Lung (tissue), 11 donors: ENCODE measurements at regions not wholly inside any gene's neighbourhood (a gene's known extent, or its start where the extent isn't known, plus 50 kb on each side); places are given as distances from the start of the nearest gene placed in this dataset.
A peak's percentile ranks its signal among the peaks of the same experiment; 100 is the strongest.

ENCODE experiments used
- ATAC-seq: fragments of 200-7000 bp; cut with Tn5 transposase; one replicate; pipeline ENCODE4 v1.9.1; 2020; ENCODE audit warnings: moderate number of reproducible peaks; ENCODE audit not compliant: insufficient read depth, low FRiP score
- DNase-seq, 3 donors: peaks; one replicate each; pipeline ENCODE4 v3.0.0-alpha.2; 2013 to 2017
- H3K27ac ChIP-seq, 2 donors: one replicate each; pipeline ENCODE4 v1.5.1; 2013; ENCODE audit warnings: mild to moderate bottlenecking in 2 of 2, moderate library complexity in 2 of 2, control low read depth in 1 of 2, inconsistent platforms in 1 of 2, low read depth in 1 of 2, low read length in 1 of 2
- H3K27me3 ChIP-seq, 3 donors: one replicate each; pipeline ENCODE4 v1.5.1; 2013; ENCODE audit warnings: low read length in 2 of 3; ENCODE audit not compliant: control insufficient read depth in 3 of 3, insufficient read depth in 3 of 3
- H3K36me3 ChIP-seq, 4 donors: one replicate each; pipeline ENCODE4 v1.5.1; 2013; ENCODE audit warnings: low read length in 4 of 4, mild to moderate bottlenecking in 1 of 4, moderate library complexity in 1 of 4; ENCODE audit not compliant: control insufficient read depth in 4 of 4, insufficient read depth in 4 of 4
- H3K4me1 ChIP-seq, 5 donors: one replicate each; pipeline ENCODE4 v1.5.1; 2013; ENCODE audit warnings: low read length in 5 of 5, mild to moderate bottlenecking in 2 of 5, moderate library complexity in 1 of 5; ENCODE audit not compliant: control insufficient read depth in 5 of 5, insufficient read depth in 5 of 5
- H3K4me3 ChIP-seq: one replicate; pipeline ENCODE4 v1.5.1; 2013; ENCODE audit warnings: mild to moderate bottlenecking, control low read depth, moderate library complexity
- H3K9ac ChIP-seq, 2 donors: one replicate each; pipeline ENCODE4 v1.5.1; 2013; ENCODE audit warnings: low read length in 2 of 2, control low read depth in 1 of 2; ENCODE audit not compliant: insufficient read depth in 1 of 2
- H3K9me3 ChIP-seq, 4 donors: one replicate each; pipeline ENCODE4 v1.5.1; 2013; ENCODE audit warnings: low read length in 3 of 4, mild to moderate bottlenecking in 1 of 4, moderate library complexity in 1 of 4; ENCODE audit not compliant: control insufficient read depth in 4 of 4, insufficient read depth in 3 of 4
- CTCF ChIP-seq: IDR thresholded peaks from 2 replicates; pipeline ENCODE4 v1.5.1; 2012; ENCODE audit warnings: mild to moderate bottlenecking; ENCODE audit errors: control extremely low read depth, extremely low read depth
- WGBS, 2 donors: extraction: QIAGEN DNeasy Blood & Tissue Kit; methylation state at CpG; one replicate each; pipeline ENCODE4 v1.1.7; 2013; 5-methylcytosine and 5-hydroxymethylcytosine counted together
- donor health status: control.
- donor health status: control.
- donor health status: Bipolar disorder and iron deficiency.
- donor health status: healthy.
- donor health status: DM: yes; HTN: yes; CAD: no.

DNA sequence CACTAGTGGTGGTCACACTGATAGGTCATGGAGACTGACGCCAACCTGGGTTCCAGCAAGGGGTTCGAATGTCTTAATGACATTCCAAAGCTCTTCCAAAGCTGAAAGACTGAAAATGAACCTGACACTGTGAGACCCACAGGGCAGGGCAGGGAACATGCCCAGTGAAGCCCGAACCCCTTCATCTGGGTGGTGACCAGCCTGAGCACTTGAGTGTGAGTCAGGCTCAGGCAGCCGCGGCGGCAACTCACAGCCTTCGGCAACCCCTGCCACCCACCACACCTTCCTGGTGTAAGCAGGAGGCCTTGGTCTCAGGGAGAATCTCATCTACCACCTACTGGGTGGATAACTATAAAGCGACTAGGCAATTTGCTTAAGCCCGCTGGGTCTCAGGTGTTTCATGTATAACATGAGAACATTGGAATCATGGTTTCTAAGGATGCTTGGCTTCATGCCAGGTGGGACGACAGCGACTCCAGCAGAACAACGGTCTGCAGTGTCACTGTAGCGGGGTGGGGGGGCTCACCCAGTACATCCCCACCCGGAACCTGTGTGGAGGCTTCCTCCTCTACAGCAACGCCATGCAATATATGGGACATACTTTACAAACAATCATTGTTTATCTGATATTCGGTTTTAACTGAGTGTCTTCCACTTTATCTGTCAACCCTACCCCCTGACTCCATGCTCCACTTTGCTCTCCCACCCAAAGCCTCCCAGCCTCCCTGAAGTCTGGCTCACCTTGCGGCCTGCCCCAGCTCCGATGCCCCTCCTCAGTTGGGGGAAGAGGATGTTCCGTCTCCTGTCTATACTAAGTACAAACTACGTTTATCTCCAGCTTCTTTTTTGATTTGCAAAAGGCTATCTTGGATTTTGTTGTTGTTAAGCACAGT, 125.0 kb upstream of the MEF2A start:
- TF ChIP-seq CTCF: no peak
- no peaks in the 10 kb centered on the region for H3K36me3 ChIP-seq
- H3K27me3 ChIP-seq: no peaks in the 10 kb centered on the region
- H3K27ac ChIP-seq: peak overlapping the region in 1 of 2 donors; percentile 64
- DNase-seq (peak in 1 of 3 donors; percentile 10), ATAC-seq (no peak)
- WGBS, 2 donors: 86 to 91% methylated on average over 20 of the region's 20 CpGs
- no peak overlapping the region for H3K9ac ChIP-seq
- H3K4me1 ChIP-seq: peaks cover 8 to 30% (median 14%) of the 10 kb centered on the region in 5 donors
- H3K4me3 ChIP-seq: no peak overlapping the region
- H3K9me3 ChIP-seq: no peaks in the 10 kb centered on the region

- no peak for ATAC-seq
- Histone ChIP-seq H3K9ac (no peak overlapping the region), H3K36me3 (no peaks in the 10 kb centered on the region), H3K4me1 (peaks cover 8 to 30% (median 14%) of the 10 kb centered on the region in 5 donors), H3K9me3 (no peaks in the 10 kb centered on the region), H3K27me3 (no peaks in the 10 kb centered on the region), H3K4me3 (no peak overlapping the region), H3K27ac (peak overlapping the region in 1 of 2 donors; percentile 64)
- TF ChIP-seq CTCF: no peak
- WGBS, 2 donors: 90 to 94% methylated on average over 6 of the region's 6 CpGs
- no peak for DNase-seq
These were observed 124.4 kb upstream of the MEF2A start for GRCh38 chr15:99441444-99441800.

GRCh38 chr15:99441871-99442251, 123.9 kb upstream of the MEF2A start:
- peaks cover 8 to 30% (median 14%) of the 10 kb centered on the region in 5 donors for H3K4me1 ChIP-seq
- no peaks in the 10 kb centered on the region for H3K9me3 ChIP-seq
- H3K36me3 ChIP-seq: no peaks in the 10 kb centered on the region
- no peak for DNase-seq
- no peak overlapping the region for H3K4me3 ChIP-seq
- 68 to 86% methylated on average over 3 of the region's 3 CpGs for WGBS, 2 donors
- H3K9ac ChIP-seq: peak overlapping the region in 1 of 2 donors; percentile 33
- no peak for ATAC-seq
- peak overlapping the region; percentile 37 to 64 for H3K27ac ChIP-seq
- TF ChIP-seq CTCF: no peak
- no peaks in the 10 kb centered on the region for H3K27me3 ChIP-seq
